Prostate gland (tissue), 2 donors: ENCODE measurements at regions not wholly inside any gene's neighbourhood (a gene's known extent, or its start where the extent isn't known, plus 50 kb on each side); places are given as distances from the start of the nearest gene placed in this dataset.

Experiments
- POLR2A ChIP-seq: fragments of 450-650 bp; IDR thresholded peaks from one replicate; pipeline ENCODE4 v1.6.1; 2016; ENCODE audit warnings: antibody characterized with exemption, mild to moderate bottlenecking
- TF ChIP-seq, protein P1 (sequence below), 4 experiments: fragments of 200-600 bp in 2 of 4; fragments of 450-650 bp in 2 of 4; sonication (generic) in 2 of 4; IDR thresholded peaks; 1 replicate in 3 of 4; 2 replicates in 1 of 4; pipeline ENCODE4 v1.5.1; 2016 to 2019; ENCODE audit warnings: antibody characterized with exemption in 4 of 4, mild to moderate bottlenecking in 2 of 4, moderate library complexity in 2 of 4

DNA sequence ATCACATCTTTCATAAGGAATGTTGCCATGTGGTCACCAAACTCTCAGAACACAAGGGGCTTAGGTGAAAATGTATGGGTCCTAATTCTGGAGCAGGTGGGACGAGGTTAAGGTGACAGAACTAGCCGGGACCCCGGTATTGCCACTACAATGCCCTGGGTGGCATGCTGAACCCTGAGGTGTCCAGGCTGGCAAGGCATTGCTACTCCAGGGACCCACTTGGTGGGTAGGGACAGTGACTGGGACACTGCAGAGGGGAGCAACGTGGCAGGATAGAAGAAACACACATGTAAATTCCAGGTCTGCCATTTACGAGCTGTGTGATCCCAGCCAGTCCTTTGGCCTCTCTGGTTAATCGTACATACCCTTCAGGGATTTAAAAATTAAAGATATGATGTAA is 206.9 kb upstream of the MVB12B start:
- TF ChIP-seq, protein P1, sequence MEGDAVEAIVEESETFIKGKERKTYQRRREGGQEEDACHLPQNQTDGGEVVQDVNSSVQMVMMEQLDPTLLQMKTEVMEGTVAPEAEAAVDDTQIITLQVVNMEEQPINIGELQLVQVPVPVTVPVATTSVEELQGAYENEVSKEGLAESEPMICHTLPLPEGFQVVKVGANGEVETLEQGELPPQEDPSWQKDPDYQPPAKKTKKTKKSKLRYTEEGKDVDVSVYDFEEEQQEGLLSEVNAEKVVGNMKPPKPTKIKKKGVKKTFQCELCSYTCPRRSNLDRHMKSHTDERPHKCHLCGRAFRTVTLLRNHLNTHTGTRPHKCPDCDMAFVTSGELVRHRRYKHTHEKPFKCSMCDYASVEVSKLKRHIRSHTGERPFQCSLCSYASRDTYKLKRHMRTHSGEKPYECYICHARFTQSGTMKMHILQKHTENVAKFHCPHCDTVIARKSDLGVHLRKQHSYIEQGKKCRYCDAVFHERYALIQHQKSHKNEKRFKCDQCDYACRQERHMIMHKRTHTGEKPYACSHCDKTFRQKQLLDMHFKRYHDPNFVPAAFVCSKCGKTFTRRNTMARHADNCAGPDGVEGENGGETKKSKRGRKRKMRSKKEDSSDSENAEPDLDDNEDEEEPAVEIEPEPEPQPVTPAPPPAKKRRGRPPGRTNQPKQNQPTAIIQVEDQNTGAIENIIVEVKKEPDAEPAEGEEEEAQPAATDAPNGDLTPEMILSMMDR (IDR thresholded peaks at IDR 0.05), result no peak
- TF ChIP-seq POLR2A, result no peak
